Gastrocnemius medialis (tissue), 4 donors: ENCODE measurements at regions not wholly inside any gene's neighbourhood (a gene's known extent, or its start where the extent isn't known, plus 50 kb on each side); places are given as distances from the start of the nearest gene placed in this dataset.

ENCODE experiments used
- POLR2A ChIP-seq, 2 donors: fragments of 450-650 bp; IDR thresholded peaks; one replicate each; pipeline ENCODE4 v1.6.1; 2017; ENCODE audit warnings: antibody characterized with exemption in 2 of 2, mild to moderate bottlenecking in 2 of 2, moderate library complexity in 2 of 2
- TF ChIP-seq, protein P1 (sequence below), 5 experiments: fragments of 450-650 bp in 3 of 5; fragments of 200-600 bp in 2 of 5; sonication (generic) in 2 of 5; IDR thresholded peaks in 4 of 5; conservative IDR thresholded peaks in 1 of 5; 1 replicate in 4 of 5; 2 replicates in 1 of 5; pipeline ENCODE4 v1.5.1; 2016 to 2019; ENCODE audit warnings: antibody characterized with exemption in 5 of 5, mild to moderate bottlenecking in 3 of 5, moderate library complexity in 3 of 5

DNA sequence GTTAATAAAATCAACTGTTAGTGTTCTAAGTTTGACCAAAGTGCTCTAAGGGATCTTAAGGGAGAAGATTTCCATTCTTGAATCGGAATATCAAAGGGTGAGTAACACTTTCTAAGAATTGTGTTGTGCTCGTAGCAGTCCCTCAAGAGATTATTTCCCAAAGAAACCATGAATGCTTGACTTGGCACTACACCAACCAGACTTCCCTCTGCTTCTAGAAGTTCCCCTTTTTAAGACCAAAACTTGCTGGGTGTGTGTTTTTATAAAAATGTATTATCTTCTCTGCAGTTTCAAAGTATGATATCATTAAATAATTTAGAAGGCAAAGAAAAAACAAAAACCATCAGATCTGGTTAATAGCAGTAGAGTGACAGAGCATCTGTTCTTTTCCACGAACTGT is 522.0 kb upstream of the FAM98A start:
- TF ChIP-seq, protein P1, sequence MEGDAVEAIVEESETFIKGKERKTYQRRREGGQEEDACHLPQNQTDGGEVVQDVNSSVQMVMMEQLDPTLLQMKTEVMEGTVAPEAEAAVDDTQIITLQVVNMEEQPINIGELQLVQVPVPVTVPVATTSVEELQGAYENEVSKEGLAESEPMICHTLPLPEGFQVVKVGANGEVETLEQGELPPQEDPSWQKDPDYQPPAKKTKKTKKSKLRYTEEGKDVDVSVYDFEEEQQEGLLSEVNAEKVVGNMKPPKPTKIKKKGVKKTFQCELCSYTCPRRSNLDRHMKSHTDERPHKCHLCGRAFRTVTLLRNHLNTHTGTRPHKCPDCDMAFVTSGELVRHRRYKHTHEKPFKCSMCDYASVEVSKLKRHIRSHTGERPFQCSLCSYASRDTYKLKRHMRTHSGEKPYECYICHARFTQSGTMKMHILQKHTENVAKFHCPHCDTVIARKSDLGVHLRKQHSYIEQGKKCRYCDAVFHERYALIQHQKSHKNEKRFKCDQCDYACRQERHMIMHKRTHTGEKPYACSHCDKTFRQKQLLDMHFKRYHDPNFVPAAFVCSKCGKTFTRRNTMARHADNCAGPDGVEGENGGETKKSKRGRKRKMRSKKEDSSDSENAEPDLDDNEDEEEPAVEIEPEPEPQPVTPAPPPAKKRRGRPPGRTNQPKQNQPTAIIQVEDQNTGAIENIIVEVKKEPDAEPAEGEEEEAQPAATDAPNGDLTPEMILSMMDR (IDR thresholded peaks at IDR 0.05 in 4 of 5, conservative IDR thresholded peaks at IDR 0.05 in 1 of 5), result no peak
- no peak for TF ChIP-seq POLR2A (IDR thresholded peaks at IDR 0.05)
